NCI-H2196 treated with DMSO at 0.1 percent for 48 hours (cell line): ENCODE measurements at regions not wholly inside any gene's neighbourhood (a gene's known extent, or its start where the extent isn't known, plus 50 kb on each side); places are given as distances from the start of the nearest gene placed in this dataset.

Experiments used
- DNase-seq: peaks from one replicate; lab custom pipeline; 2025; ENCODE audit not compliant: unreplicated experiment; lab: John Stamatoyannopoulos, UW

- DNase-seq = no peak
These were observed 142.1 kb upstream of the WNT4 start for GRCh38 chr1:22284906-22285548.

GRCh38 chr1:22285549-22286396, 142.9 kb upstream of the WNT4 start:
- no peak for DNase-seq

GRCh38 chr1:22286491-22286890, 143.6 kb upstream of the WNT4 start:
- DNase-seq = no peak

GRCh38 chr1:22287273-22287672, 144.4 kb upstream of the WNT4 start:
- no peak for DNase-seq

- no peak for DNase-seq
These were observed 145.1 kb upstream of the WNT4 start for GRCh38 chr1:22287946-22288520.

GRCh38 chr1:22288593-22289241, 145.8 kb upstream of the WNT4 start:
- DNase-seq = no peak

GRCh38 chr1:22289307-22289995, 146.6 kb upstream of the WNT4 start:
- DNase-seq = no peak

- no peak for DNase-seq
These were observed 147.3 kb upstream of the WNT4 start for GRCh38 chr1:22290157-22290556.

- no peak for DNase-seq
These were observed 147.7 kb upstream of the WNT4 start for GRCh38 chr1:22290611-22291010.

- no peak for DNase-seq
These were observed 148.2 kb upstream of the WNT4 start for GRCh38 chr1:22291057-22291456.

- no peak for DNase-seq
These were observed 148.6 kb upstream of the WNT4 start for GRCh38 chr1:22291494-22291893.

GRCh38 chr1:22292011-22292788, 149.3 kb upstream of the WNT4 start:
- no peak for DNase-seq

GRCh38 chr1:22295396-22295795, 152.5 kb upstream of the WNT4 start:
- DNase-seq = no peak

GRCh38 chr1:22295856-22296255, 153.0 kb upstream of the WNT4 start:
- no peak for DNase-seq

- DNase-seq = no peak
These were observed 154.0 kb upstream of the WNT4 start for GRCh38 chr1:22296701-22297591.

- no peak for DNase-seq
These were observed 153.7 kb upstream of the ZBTB40 start for GRCh38 chr1:22297999-22298398.

GRCh38 chr1:22303816-22304215, 147.8 kb upstream of the ZBTB40 start:
- no peak for DNase-seq

GRCh38 chr1:22309572-22309971, 142.1 kb upstream of the ZBTB40 start:
- no peak for DNase-seq

GRCh38 chr1:22311461-22311860, 140.2 kb upstream of the ZBTB40 start:
- no peak for DNase-seq
